ENCODE measurements at regions not wholly inside any gene's neighbourhood (a gene's known extent, or its start where the extent isn't known, plus 50 kb on each side); places are given as distances from the start of the nearest gene placed in this dataset.
"Not testable (repeated sequence)": the region's sequence is repeated elsewhere in the genome, so short reads cannot be mapped to it uniquely, and the experiment has no call there.

DNA sequence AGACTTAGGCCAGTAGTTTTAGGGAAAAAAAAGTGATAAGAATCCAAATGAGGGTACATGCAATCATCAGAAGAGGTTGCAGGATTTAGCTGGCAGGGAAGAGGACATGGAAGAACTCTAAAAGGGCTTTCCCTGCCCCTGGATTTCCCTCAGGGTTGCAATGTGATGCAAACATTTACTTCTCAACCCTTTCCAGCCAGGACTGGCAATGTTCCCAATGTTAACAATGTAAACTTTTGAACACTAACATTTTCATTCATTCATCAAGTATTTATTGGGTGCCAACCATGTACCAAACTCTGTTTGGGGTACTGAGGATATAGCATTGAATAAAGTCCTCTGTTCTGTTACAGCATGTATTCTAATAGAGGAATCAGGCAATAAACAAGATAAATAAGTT is 349.4 kb upstream of the LRRC3B start:
- no peak for DNase-seq (ENCODE audit: low read depth)

GRCh38 chr3:26279091-26279490 is 343.5 kb upstream of the LRRC3B start:
- DNase-seq (ENCODE audit: low read depth): no peak

DNA sequence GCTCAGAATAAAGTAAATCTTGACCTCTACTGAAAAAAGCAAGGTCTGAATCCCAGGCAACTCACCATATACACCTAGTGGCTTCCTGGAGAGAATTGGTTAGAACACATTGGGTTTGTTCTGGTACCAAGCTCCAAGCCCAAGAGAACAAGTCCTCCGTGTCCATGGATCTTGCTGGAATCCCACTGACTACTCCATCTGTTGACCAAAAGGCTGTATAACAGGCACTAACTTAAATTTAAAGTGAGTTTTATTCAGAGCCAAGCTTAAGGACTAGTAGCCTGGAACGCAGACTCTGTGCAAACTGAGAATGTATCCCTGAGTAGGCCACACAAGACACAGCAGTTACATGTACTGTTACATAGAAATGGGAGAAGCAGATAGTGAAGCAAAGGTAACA is 342.1 kb upstream of the LRRC3B start:
- no peak for DNase-seq (ENCODE audit: low read depth)

DNA sequence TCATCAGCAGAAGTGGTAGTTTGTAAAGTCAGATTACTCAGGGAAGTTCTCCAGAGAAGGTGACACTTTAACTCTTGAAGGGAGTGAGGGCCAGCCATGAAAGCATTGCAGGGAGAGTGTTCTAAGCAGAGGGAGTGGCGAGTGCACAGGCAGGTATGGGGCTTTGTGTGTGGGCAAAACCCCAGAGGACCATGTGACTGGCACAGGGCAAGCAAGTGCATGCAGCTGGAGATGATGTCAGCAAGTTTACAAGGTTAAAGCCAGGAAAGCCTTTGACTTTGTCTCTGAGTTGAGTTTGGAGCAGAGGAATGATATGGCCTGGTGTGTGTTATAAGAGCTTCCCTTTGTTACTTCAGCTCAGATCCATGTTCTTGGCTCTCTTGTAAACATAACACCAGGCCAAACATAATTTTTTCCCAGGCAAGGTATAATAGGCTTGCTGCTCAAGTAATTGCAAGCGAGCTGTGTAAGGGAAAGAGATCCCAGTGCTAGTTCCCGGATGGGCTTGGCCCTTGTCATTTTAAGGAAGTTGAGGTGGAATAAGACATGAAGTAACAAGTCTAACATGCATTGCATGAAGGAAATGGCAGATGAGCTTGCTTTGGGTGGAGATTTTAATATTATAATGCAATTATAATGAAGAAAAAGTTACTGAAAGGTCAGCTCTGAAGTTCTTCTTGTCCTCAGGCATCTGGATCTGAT is 341.1 kb upstream of the LRRC3B start:
- no peak for DNase-seq (ENCODE audit: low read depth)

DNA sequence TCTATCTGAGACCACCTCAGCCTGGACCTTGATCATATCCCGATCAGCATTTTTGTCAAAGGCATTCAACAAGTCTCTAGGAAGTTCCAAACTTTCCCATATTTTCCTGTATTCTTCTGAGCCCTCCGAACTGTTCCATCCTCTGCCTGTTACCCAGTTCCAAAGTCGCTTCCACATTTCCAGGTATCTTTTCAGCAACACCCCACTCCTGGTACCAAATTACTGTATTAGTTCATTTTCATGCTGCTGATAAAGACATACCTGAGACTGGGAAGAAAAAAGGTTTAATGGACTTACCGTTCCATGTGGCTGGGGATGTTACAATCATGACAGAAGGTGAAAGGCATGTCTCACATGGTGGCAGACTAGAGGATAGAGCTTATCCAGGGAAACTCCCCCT is 338.1 kb upstream of the LRRC3B start:
- not testable (repeated sequence) for DNase-seq (ENCODE audit: low read depth)

- DNase-seq (ENCODE audit: low read depth): no peak
These were observed 330.7 kb upstream of the LRRC3B start for GRCh38 chr3:26291840-26292239.

DNA sequence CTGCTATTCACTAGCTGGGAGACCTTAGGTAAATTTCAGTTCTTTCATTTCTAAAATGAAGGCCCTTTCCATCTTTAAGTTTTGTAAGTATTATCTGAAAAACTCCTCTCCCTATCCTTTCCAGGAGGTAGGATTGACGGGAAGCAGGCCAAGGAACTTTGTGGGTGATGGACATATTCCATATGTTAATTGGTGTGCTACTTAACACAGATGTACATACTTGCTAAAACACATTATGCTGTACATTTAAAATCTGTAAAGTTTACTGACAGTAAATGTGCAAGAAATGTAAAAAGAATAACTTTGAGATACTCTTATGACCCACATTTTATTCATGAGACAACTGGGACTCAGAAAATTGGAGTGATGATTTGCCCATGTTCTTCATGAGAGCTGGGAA is 329.8 kb upstream of the LRRC3B start:
- no peak for DNase-seq (ENCODE audit: low read depth)

DNA sequence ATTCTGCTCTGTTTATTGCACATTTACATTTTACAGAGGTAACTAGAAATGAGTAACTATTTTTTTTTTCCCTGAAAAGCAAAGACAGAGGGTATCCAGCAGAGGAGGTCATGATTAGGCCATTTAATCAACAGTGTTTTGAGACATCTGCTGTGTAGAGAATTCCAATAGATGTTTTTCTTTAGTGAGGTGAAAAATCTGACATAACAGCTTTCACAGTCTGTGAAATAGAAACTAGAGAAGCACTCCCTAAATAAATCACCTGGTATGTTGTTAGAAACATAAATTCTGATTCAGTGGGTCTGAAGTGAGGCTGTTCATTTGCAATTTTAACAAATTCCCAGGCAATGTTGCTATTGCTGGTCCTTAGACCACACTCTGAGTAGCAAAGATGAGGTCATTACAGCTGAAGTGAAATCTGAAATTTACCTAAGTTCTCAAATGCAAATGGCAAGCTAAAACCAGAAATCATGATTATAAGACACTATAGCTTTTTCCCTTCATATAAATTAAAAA is 329.2 kb upstream of the LRRC3B start:
- no peak for DNase-seq (ENCODE audit: low read depth)

DNA sequence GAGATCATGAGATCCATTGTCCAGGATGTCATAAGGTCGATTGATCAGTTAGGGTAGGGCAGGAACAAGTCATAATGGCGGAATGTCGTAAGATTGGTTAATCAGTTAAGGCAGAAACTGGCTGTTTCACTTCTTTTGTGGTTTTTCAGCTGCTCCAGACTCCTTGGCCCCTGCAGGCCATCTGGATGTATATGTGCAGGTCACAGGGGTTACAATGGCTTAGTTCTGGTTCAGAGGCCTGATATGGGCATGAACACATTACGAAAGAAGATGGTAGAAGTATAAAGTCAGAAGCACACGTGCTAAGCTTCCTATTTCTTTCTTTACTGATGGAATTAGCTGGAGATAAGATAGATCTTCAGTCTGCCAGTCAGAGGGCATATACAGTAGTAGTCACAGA is 315.4 kb upstream of the LRRC3B start:
- DNase-seq (ENCODE audit: low read depth): no peak

DNA sequence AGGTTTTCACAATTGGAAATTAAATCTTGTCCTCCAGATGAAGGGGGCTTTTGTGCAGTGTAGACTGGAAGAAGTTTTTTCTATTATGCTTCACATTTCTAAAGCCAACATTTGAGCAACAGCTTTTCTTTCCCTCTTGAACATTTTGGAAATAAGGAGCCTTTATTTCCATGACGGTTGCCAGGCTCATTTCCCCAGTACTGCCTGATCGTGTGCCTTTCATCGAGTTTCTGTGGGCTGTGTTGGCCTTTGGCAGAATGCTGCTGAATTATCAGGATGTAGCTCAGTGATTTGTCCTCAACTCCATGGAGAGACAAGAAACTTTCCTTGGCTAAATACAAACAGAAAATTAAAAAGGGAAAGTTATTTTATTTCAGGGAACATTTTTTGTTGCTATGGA is 314.8 kb upstream of the LRRC3B start:
- no peak for DNase-seq (ENCODE audit: low read depth)

- no peak for DNase-seq (ENCODE audit: low read depth)
These were observed 314.1 kb upstream of the LRRC3B start for GRCh38 chr3:26308454-26308853.

GRCh38 chr3:26309536-26309935 is 313.0 kb upstream of the LRRC3B start:
- DNase-seq (ENCODE audit: low read depth): not testable (repeated sequence)

GRCh38 chr3:26312816-26313215 is 309.8 kb upstream of the LRRC3B start:
- DNase-seq (ENCODE audit: low read depth): no peak

DNA sequence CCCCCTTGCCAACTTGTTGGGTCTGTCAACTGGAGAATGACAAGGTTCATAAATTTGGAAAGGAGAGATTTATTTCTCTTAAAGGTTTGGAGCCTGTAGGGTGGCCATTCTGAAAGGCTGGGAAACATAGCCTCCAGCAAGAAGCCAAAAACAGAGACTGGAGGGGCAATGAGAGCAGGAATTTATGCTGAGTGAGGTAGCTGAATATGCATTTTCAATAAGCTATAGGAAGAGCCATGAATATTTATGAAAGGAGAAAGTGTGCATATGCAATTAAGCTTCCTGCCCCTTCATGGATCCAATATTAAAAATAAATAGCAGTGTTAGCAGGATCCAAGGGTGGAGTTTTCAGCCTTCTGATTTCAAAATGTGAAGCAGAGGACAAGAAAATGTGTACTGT is 306.1 kb upstream of the LRRC3B start:
- DNase-seq (ENCODE audit: low read depth): no peak

GRCh38 chr3:26323741-26324140 is 298.8 kb upstream of the LRRC3B start:
- DNase-seq (ENCODE audit: low read depth): not testable (repeated sequence)

DNA sequence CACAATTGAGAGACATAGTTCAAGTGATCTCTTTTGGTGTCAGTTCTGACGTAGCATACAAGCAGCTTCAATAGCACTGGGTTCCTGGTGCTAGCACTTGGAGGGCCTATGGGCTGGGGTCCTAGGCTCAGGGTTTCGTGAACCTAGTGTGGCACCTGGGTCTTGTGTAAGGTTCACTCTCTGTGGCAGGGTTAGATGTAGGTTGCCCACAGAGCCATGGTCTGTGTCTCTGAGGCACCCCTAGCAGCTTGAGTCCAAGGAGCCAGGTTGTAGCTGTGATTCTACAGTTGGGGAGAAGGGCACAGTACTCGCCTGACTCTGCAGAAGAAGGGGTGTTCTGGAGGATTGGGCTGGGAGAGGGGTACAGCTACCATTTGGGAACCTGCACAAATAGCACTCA is 282.6 kb upstream of the LRRC3B start:
- DNase-seq (ENCODE audit: low read depth): no peak

- DNase-seq (ENCODE audit: low read depth): no peak
These were observed 278.9 kb upstream of the LRRC3B start for GRCh38 chr3:26343647-26344046.

DNA sequence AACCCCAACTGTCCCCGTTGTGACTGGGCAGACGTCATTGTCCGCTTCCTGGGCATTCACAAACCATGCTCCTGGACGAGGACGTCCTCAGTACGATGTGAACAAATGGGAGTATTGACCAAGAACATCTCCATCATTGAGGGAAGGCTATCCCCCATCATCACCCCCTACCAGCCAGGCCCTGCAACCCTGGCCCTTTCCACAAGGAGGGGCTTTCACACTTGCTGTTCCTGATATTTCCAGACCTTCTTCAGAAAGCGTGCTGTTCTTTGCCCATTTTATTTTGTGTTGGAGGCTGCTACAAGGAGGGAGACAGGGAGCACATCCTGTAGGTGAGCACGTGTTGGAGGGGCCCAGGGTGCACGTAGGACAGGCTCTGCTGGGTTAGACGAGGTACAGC is 277.0 kb upstream of the LRRC3B start:
- DNase-seq (ENCODE audit: low read depth): no peak

DNA sequence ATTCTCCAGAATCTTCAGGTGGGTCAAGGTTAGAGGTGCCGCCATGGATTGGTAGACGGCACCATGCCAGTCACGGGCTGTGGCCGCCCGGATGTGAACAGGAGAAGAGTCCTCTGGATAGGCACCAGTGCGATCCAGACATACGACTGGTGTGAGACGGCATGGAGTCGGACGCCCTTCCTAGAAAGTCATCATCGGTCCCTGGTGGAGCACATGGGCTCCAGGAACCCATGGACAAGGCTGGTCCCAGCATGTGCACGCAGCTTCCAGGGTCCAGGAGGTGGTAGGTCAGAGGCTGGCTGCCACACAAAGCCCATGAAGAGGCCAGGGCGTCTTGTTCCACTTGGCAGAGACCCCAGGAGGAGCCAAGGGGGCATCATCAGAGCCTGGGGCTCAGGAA is 276.1 kb upstream of the LRRC3B start:
- DNase-seq (ENCODE audit: low read depth): no peak

DNA sequence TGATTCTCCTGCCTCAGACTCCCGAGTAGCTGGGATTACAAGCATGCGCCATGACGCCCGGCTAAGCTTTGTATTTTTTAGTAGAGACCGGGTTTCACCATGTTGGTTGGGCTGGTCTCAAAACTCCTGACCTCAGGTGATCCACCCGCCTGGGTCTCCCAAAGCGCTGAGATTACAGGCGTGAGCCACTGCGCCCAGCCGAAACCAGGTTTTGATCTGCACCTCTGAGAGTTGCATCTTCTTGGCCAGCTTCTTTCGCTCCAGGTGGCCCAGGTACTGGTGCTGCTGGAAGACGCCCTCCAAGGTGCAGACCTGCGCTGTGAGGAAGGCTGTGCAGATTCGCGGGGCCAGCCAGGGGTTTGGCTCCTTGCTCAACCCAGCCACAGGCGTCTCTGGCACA is 275.4 kb upstream of the LRRC3B start:
- no peak for DNase-seq (ENCODE audit: low read depth)

- DNase-seq (ENCODE audit: low read depth): no peak
These were observed 271.7 kb upstream of the LRRC3B start for GRCh38 chr3:26350853-26351252.

DNA sequence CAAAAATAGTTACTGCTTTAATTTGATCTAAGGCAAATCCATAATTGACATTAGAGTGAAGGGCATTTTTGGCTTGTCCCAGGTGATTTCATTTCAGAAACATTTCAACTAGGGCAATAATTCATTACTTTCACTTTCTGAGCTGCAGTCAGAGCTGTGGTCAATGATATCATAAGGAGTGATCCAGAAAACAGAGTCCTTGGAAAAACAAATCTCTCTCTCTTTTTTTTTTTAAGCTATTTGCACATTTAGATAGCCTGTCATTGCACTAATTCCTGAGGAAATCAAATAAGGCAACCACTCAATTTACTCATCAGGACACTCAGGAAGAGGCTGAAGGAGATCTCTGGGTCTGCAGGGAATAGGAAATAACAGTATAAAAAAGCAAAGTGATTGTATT is 269.5 kb upstream of the LRRC3B start:
- DNase-seq (ENCODE audit: low read depth): no peak

GRCh38 chr3:26358405-26358804 is 264.2 kb upstream of the LRRC3B start:
- DNase-seq (ENCODE audit: low read depth): no peak

- no peak for DNase-seq (ENCODE audit: low read depth)
These were observed 256.9 kb upstream of the LRRC3B start for GRCh38 chr3:26365706-26366105.
